Neuronal stem cell (in vitro differentiated cells): ENCODE measurements at regions not wholly inside any gene's neighbourhood (a gene's known extent, or its start where the extent isn't known, plus 50 kb on each side); places are given as distances from the start of the nearest gene placed in this dataset.

ENCODE experiments used
- DNase-seq: peaks from one replicate; pipeline ENCODE4 v3.0.0-alpha.2; 2013; ENCODE audit warnings: low spot score
- H2AFZ ChIP-seq: one replicate; pipeline ENCODE4 v1.6.1; 2013; ENCODE audit warnings: mild to moderate bottlenecking, low read length, inconsistent platforms
- H2AK5ac ChIP-seq: 2 replicates; pipeline ENCODE4 v1.6.1; 2013; ENCODE audit warnings: low read depth, mild to moderate bottlenecking, inconsistent platforms, low read length, moderate library complexity, mixed read lengths
- H2BK120ac ChIP-seq: 2 replicates; pipeline ENCODE4 v1.6.1; 2013; ENCODE audit warnings: low read depth, mild to moderate bottlenecking, inconsistent platforms, low read length, moderate library complexity, mixed read lengths
- H2BK12ac ChIP-seq: one replicate; pipeline ENCODE4 v1.6.1; 2013; ENCODE audit warnings: low read length, inconsistent platforms
- H2BK15ac ChIP-seq: 2 replicates; pipeline ENCODE4 v1.6.1; 2013; ENCODE audit warnings: mild to moderate bottlenecking, low read length, inconsistent platforms, mixed read lengths
- H2BK5ac ChIP-seq: one replicate; pipeline ENCODE4 v1.6.1; 2013; ENCODE audit warnings: inconsistent platforms, mild to moderate bottlenecking, low read length, moderate library complexity
- H3K14ac ChIP-seq: one replicate; pipeline ENCODE4 v1.6.1; 2013; ENCODE audit warnings: low read length, inconsistent platforms
- H3K18ac ChIP-seq: 2 replicates; pipeline ENCODE4 v1.6.1; 2013; ENCODE audit warnings: low read length, inconsistent platforms
- H3K23ac ChIP-seq: 2 replicates; pipeline ENCODE4 v1.6.1; 2013; ENCODE audit warnings: low read depth, mild to moderate bottlenecking, mixed read lengths, low read length, inconsistent platforms; ENCODE audit not compliant: poor library complexity
- H3K27ac ChIP-seq: replicated peaks from 3 replicates; pipeline ENCODE4 v1.5.1; 2013; ENCODE audit warnings: low read length, inconsistent platforms
- H3K27me3 ChIP-seq, 3 experiments: 2 replicates each; pipeline ENCODE4 v1.6.1; 2013; ENCODE audit warnings: low read length in 3 of 3, mild to moderate bottlenecking in 2 of 3, inconsistent platforms in 1 of 3, low read depth in 1 of 3, mixed read lengths in 1 of 3, moderate library complexity in 1 of 3; ENCODE audit not compliant: control insufficient read depth in 3 of 3, insufficient read depth in 3 of 3
- H3K36me3 ChIP-seq, 2 donors: replicated peaks in 1 of 2; 2 replicates each; pipeline ENCODE4 v1.6.1; 2013; ENCODE audit warnings: low read length in 2 of 2; ENCODE audit not compliant: control insufficient read depth in 2 of 2, insufficient read depth in 2 of 2
- H3K4ac ChIP-seq: 2 replicates; pipeline ENCODE4 v1.6.1; 2013; ENCODE audit warnings: inconsistent platforms, mild to moderate bottlenecking, low read length, moderate library complexity
- H3K4me1 ChIP-seq, 2 donors: 1 replicate in 1 of 2; 2 replicates in 1 of 2; pipeline ENCODE4 v1.6.1; 2013; ENCODE audit warnings: low read length in 2 of 2, low read depth in 1 of 2; ENCODE audit not compliant: control insufficient read depth in 2 of 2, insufficient read depth in 1 of 2
- H3K4me2 ChIP-seq: one replicate; pipeline ENCODE4 v1.6.1; 2013; ENCODE audit warnings: mild to moderate bottlenecking, low read length, inconsistent platforms; ENCODE audit not compliant: insufficient read depth, poor library complexity, severe bottlenecking
- H3K4me3 ChIP-seq, 2 donors: 2 replicates each; pipeline ENCODE4 v1.5.1; 2013; ENCODE audit warnings: low read length in 2 of 2, mild to moderate bottlenecking in 2 of 2, inconsistent platforms in 1 of 2, moderate library complexity in 1 of 2
- H3K79me1 ChIP-seq: one replicate; pipeline ENCODE4 v1.6.1; 2013; ENCODE audit warnings: low read depth, mild to moderate bottlenecking, inconsistent platforms, low read length, moderate library complexity
- H3K9ac ChIP-seq: one replicate; pipeline ENCODE4 v1.6.1; 2013; ENCODE audit warnings: mild to moderate bottlenecking, low read depth, low read length, inconsistent platforms; ENCODE audit not compliant: poor library complexity
- H3K9me3 ChIP-seq, 2 donors: replicated peaks in 1 of 2; 2 replicates each; pipeline versions ENCODE3 to v1.6.1; 2013; ENCODE audit warnings: low read length in 2 of 2, mild to moderate bottlenecking in 2 of 2, inconsistent platforms in 1 of 2, low read depth in 1 of 2, mixed read lengths in 1 of 2, moderate library complexity in 1 of 2; ENCODE audit not compliant: control insufficient read depth in 2 of 2, insufficient read depth in 1 of 2
- H4K8ac ChIP-seq: one replicate; pipeline ENCODE4 v1.6.1; 2013; ENCODE audit warnings: low read depth, mild to moderate bottlenecking, inconsistent platforms, low read length, moderate library complexity
- H4K91ac ChIP-seq: one replicate; pipeline ENCODE4 v1.6.1; 2013; ENCODE audit warnings: low read length, low read depth, mild to moderate bottlenecking, inconsistent platforms; ENCODE audit not compliant: poor library complexity
- WGBS, 2 donors: extraction: QIAGEN DNeasy Blood & Tissue Kit; methylation state at CpG; one replicate each; pipeline ENCODE4 v1.1.7; 2013; ENCODE audit warnings: missing lambda C conversion rate in 2 of 2, mixed read lengths in 1 of 2; ENCODE audit not compliant: insufficient read length in 2 of 2, insufficient replicate concordance in 1 of 2; ENCODE audit errors: extremely low coverage in 2 of 2; 5-methylcytosine and 5-hydroxymethylcytosine counted together

GRCh38 chr10:3238115-3238871 is 65.7 kb upstream of the PITRM1 start:
- H4K91ac ChIP-seq: no peak overlapping the region
- no peak overlapping the region for H3K4me2 ChIP-seq
- H2BK120ac ChIP-seq: no peak overlapping the region
- no peak overlapping the region for H3K27ac ChIP-seq
- peaks cover 0 to 11% of the 10 kb centered on the region in 2 donors for H3K4me1 ChIP-seq
- no peak overlapping the region for H3K14ac ChIP-seq
- peaks cover 0 to 2% of the 10 kb centered on the region in 2 donors for H3K9me3 ChIP-seq
- WGBS, 2 donors: no CpG with 5 or more reads among the region's 26 CpGs
- no peak overlapping the region for H3K4ac ChIP-seq
- peak overlapping the region; percentile 60 for H2BK15ac ChIP-seq
- H3K23ac ChIP-seq: peak overlapping the region; percentile 53
- DNase-seq: no peak
- peak overlapping the region; percentile 29 for H2BK5ac ChIP-seq
- H3K4me3 ChIP-seq: no peak overlapping the region
- H3K36me3 ChIP-seq: no peaks in the 10 kb centered on the region
- H3K9ac ChIP-seq: no peak overlapping the region
- H2AK5ac ChIP-seq: peak overlapping the region; percentile 85
- H2AFZ ChIP-seq: no peak overlapping the region
- H3K18ac ChIP-seq: peak overlapping the region; percentile 19
- H3K79me1 ChIP-seq: no peaks in the 10 kb centered on the region
- no peaks in the 10 kb centered on the region for H3K27me3 ChIP-seq
- H4K8ac ChIP-seq: no peak overlapping the region
- no peak overlapping the region for H2BK12ac ChIP-seq

- no peak overlapping the region for H3K27ac ChIP-seq
- WGBS, 2 donors: no CpG with 5 or more reads among the region's 13 CpGs
- H3K23ac ChIP-seq: no peak overlapping the region
- no peak overlapping the region for H3K4me2 ChIP-seq
- H3K9ac ChIP-seq: no peak overlapping the region
- H3K4me3 ChIP-seq: no peak overlapping the region
- H3K18ac ChIP-seq: no peak overlapping the region
- H2BK120ac ChIP-seq: no peak overlapping the region
- H3K4ac ChIP-seq: no peak overlapping the region
- H2BK15ac ChIP-seq: no peak overlapping the region
- no peak overlapping the region for H3K14ac ChIP-seq
- H4K8ac ChIP-seq: no peak overlapping the region
- peaks cover 0 to 11% of the 10 kb centered on the region in 2 donors for H3K4me1 ChIP-seq
- H2BK5ac ChIP-seq: no peak overlapping the region
- H3K27me3 ChIP-seq: no peaks in the 10 kb centered on the region
- H2AFZ ChIP-seq: no peak overlapping the region
- no peaks in the 10 kb centered on the region for H3K36me3 ChIP-seq
- H3K9me3 ChIP-seq: peaks cover 0 to 2% of the 10 kb centered on the region in 2 donors
- peaks cover 2% of the 10 kb centered on the region for H3K79me1 ChIP-seq
- no peak overlapping the region for H4K91ac ChIP-seq
- no peak overlapping the region for H2BK12ac ChIP-seq
- H2AK5ac ChIP-seq: no peak overlapping the region
- no peak for DNase-seq
These were observed 64.9 kb upstream of the PITRM1 start for GRCh38 chr10:3237530-3237929.

GRCh38 chr10:3236644-3237404 is 64.2 kb upstream of the PITRM1 start:
- H4K8ac ChIP-seq: peak overlapping the region; percentile 25
- H3K23ac ChIP-seq: no peak overlapping the region
- no peak overlapping the region for H3K27ac ChIP-seq
- H3K9ac ChIP-seq: peak overlapping the region; percentile 9
- no CpG with 5 or more reads among the region's 15 CpGs for WGBS, 2 donors
- H2AFZ ChIP-seq: peak overlapping the region; percentile 33
- H3K79me1 ChIP-seq: peaks cover 2% of the 10 kb centered on the region
- no peak overlapping the region for H3K4me2 ChIP-seq
- H3K36me3 ChIP-seq: no peaks in the 10 kb centered on the region
- no peak overlapping the region for H3K4me3 ChIP-seq
- H3K14ac ChIP-seq: no peak overlapping the region
- no peak overlapping the region for H2AK5ac ChIP-seq
- no peak overlapping the region for H3K4ac ChIP-seq
- H3K18ac ChIP-seq: peak overlapping the region; percentile 62
- DNase-seq: no peak
- H2BK12ac ChIP-seq: peak overlapping the region; percentile 44
- no peak overlapping the region for H2BK120ac ChIP-seq
- peaks cover 0 to 2% of the 10 kb centered on the region in 2 donors for H3K9me3 ChIP-seq
- no peaks in the 10 kb centered on the region for H3K27me3 ChIP-seq
- no peak overlapping the region for H2BK5ac ChIP-seq
- peaks cover 0 to 11% of the 10 kb centered on the region in 2 donors for H3K4me1 ChIP-seq
- no peak overlapping the region for H4K91ac ChIP-seq
- H2BK15ac ChIP-seq: no peak overlapping the region

GRCh38 chr10:3235996-3236510 is 63.5 kb upstream of the PITRM1 start:
- Histone ChIP-seq H3K79me1 (peaks cover 2% of the 10 kb centered on the region), H2BK120ac (no peak overlapping the region), H3K18ac (no peak overlapping the region), H4K8ac (no peak overlapping the region), H3K14ac (no peak overlapping the region), H2AFZ (no peak overlapping the region), H2BK12ac (no peak overlapping the region), H3K9me3 (peaks cover 0 to 2% of the 10 kb centered on the region in 2 donors), H3K9ac (no peak overlapping the region), H3K4me1 (peaks cover 0 to 11% of the 10 kb centered on the region in 2 donors), H3K4ac (no peak overlapping the region), H4K91ac (peak overlapping the region; percentile 40), H3K27ac (no peak overlapping the region), H2BK15ac (no peak overlapping the region), H3K4me2 (no peak overlapping the region), H2AK5ac (no peak overlapping the region), H2BK5ac (no peak overlapping the region), H3K23ac (no peak overlapping the region), H3K36me3 (no peaks in the 10 kb centered on the region), H3K27me3 (peaks cover 0 to 2% (median 0%) of the 10 kb centered on the region in 3 experiments), H3K4me3 (no peak overlapping the region)
- no peak for DNase-seq
- WGBS, 2 donors: no CpG with 5 or more reads among the region's 15 CpGs
